Activated naive CD4-positive, alpha-beta T cell treated with anti-CD3 and anti-CD28 coated beads for 36 hours (primary cell): ENCODE measurements at regions not wholly inside any gene's neighbourhood (a gene's known extent, or its start where the extent isn't known, plus 50 kb on each side); places are given as distances from the start of the nearest gene placed in this dataset.

Experiments
- CTCF ChIA-PET: fragments of 350-600 bp; sonication (Branson Sonifier 250); formaldehyde crosslinking; loops from one replicate; lab custom pipeline; 2021; ENCODE audit warnings: antibody characterized with exemption; lab: Charles Lee
- DNase-seq: peaks from one replicate; pipeline ENCODE4 v3.0.0-alpha.2; 2020
- H3K27ac Mint-ChIP-seq: one replicate; pipeline ENCODE4 v1.8.0; 2021; ENCODE audit warnings: mild to moderate bottlenecking, mixed read lengths
- H3K27me3 Mint-ChIP-seq: one replicate; pipeline ENCODE4 v1.8.0; 2021; ENCODE audit warnings: low read depth, mixed read lengths
- H3K36me3 Mint-ChIP-seq: one replicate; pipeline ENCODE4 v1.8.0; 2021; ENCODE audit warnings: low read depth, mixed read lengths
- H3K4me1 Mint-ChIP-seq: one replicate; pipeline ENCODE4 v1.8.0; 2021; ENCODE audit warnings: low read depth, mixed read lengths
- H3K4me3 Mint-ChIP-seq: one replicate; pipeline ENCODE4 v1.8.0; 2021; ENCODE audit warnings: mild to moderate bottlenecking, moderate library complexity, mixed read lengths
- H3K9me3 Mint-ChIP-seq: one replicate; pipeline ENCODE4 v1.8.0; 2021; ENCODE audit warnings: mixed read lengths
- intact Hi-C: fragments of 100-400 bp; cut with micrococcal nuclease; formaldehyde crosslinking; loops from one replicate; pipeline ENCODE4 v1.15.1; 2023

GRCh38 chr2:58893656-58894351, 652.7 kb upstream of the FANCL start:
- CTCF ChIA-PET, result no interaction called here
- DNase-seq, result no peak
- H3K9me3 Mint-ChIP-seq, result no peaks in the 10 kb centered on the region
- intact Hi-C loops, result no loop called here
- no peak overlapping the region for H3K27ac Mint-ChIP-seq
- no peaks in the 10 kb centered on the region for H3K36me3 Mint-ChIP-seq
- H3K4me1 Mint-ChIP-seq, result no peaks in the 10 kb centered on the region
- no peak overlapping the region for H3K4me3 Mint-ChIP-seq
- H3K27me3 Mint-ChIP-seq, result peaks cover 11% of the 10 kb centered on the region

GRCh38 chr2:58891828-58892377, 650.8 kb upstream of the FANCL start:
- Mint-ChIP-seq H3K9me3 (no peaks in the 10 kb centered on the region), H3K4me1 (no peaks in the 10 kb centered on the region), H3K27me3 (peaks cover 7% of the 10 kb centered on the region), H3K36me3 (no peaks in the 10 kb centered on the region), H3K4me3 (no peak overlapping the region), H3K27ac (no peak overlapping the region)
- DNase-seq, result no peak
- intact Hi-C loops, result no loop called here
- CTCF ChIA-PET, result interaction anchor here (0.6 to 0.7 kb wide), 2 partner anchors 62 to 254 kb away, joined by 3 read pairs; no protein-coding TSS in a partner anchor

GRCh38 chr2:58890865-58891525, 649.9 kb upstream of the FANCL start:
- Mint-ChIP-seq H3K27ac (no peak overlapping the region), H3K4me1 (no peaks in the 10 kb centered on the region), H3K4me3 (no peak overlapping the region), H3K27me3 (peaks cover 6% of the 10 kb centered on the region), H3K36me3 (no peaks in the 10 kb centered on the region), H3K9me3 (no peaks in the 10 kb centered on the region)
- no peak for DNase-seq
- intact Hi-C loops, result no loop called here
- CTCF ChIA-PET, result interaction anchor here (0.7 kb wide), 1 partner anchor 63 kb away, joined by 3 read pairs; no protein-coding TSS in a partner anchor

- CTCF ChIA-PET, result no interaction called here
- Mint-ChIP-seq H3K27ac (no peak overlapping the region), H3K36me3 (no peaks in the 10 kb centered on the region), H3K27me3 (no peaks in the 10 kb centered on the region), H3K4me3 (no peak overlapping the region), H3K9me3 (no peaks in the 10 kb centered on the region), H3K4me1 (no peaks in the 10 kb centered on the region)
- no peak for DNase-seq
- intact Hi-C loops, result no loop called here
Observed at GRCh38 chr2:58886009-58886408, 644.9 kb upstream of the FANCL start.

GRCh38 chr2:58879834-58880233, 638.7 kb upstream of the FANCL start:
- no peaks in the 10 kb centered on the region for H3K4me1 Mint-ChIP-seq
- H3K4me3 Mint-ChIP-seq, result no peak overlapping the region
- no peak for DNase-seq
- H3K9me3 Mint-ChIP-seq, result no peaks in the 10 kb centered on the region
- CTCF ChIA-PET, result no interaction called here
- intact Hi-C loops, result no loop called here
- H3K27ac Mint-ChIP-seq, result no peak overlapping the region
- no peaks in the 10 kb centered on the region for H3K36me3 Mint-ChIP-seq
- no peaks in the 10 kb centered on the region for H3K27me3 Mint-ChIP-seq

GRCh38 chr2:58878778-58879177, 637.7 kb upstream of the FANCL start:
- Mint-ChIP-seq H3K4me3 (no peak overlapping the region), H3K27me3 (no peaks in the 10 kb centered on the region), H3K4me1 (no peaks in the 10 kb centered on the region), H3K9me3 (no peaks in the 10 kb centered on the region), H3K27ac (no peak overlapping the region), H3K36me3 (no peaks in the 10 kb centered on the region)
- CTCF ChIA-PET, result no interaction called here
- intact Hi-C loops, result no loop called here
- DNase-seq, result no peak

- Mint-ChIP-seq H3K36me3 (no peaks in the 10 kb centered on the region), H3K27me3 (no peaks in the 10 kb centered on the region), H3K27ac (no peak overlapping the region), H3K9me3 (no peaks in the 10 kb centered on the region), H3K4me3 (no peak overlapping the region), H3K4me1 (no peaks in the 10 kb centered on the region)
- CTCF ChIA-PET, result no interaction called here
- intact Hi-C loops, result no loop called here
- DNase-seq, result no peak
Observed at GRCh38 chr2:58876126-58876525, 635.0 kb upstream of the FANCL start.

- Mint-ChIP-seq H3K27ac (no peak overlapping the region), H3K4me3 (no peak overlapping the region), H3K27me3 (no peaks in the 10 kb centered on the region), H3K36me3 (no peaks in the 10 kb centered on the region), H3K4me1 (no peaks in the 10 kb centered on the region), H3K9me3 (no peaks in the 10 kb centered on the region)
- DNase-seq, result no peak
- CTCF ChIA-PET, result no interaction called here
- intact Hi-C loops, result no loop called here
Observed at GRCh38 chr2:58875436-58875835, 634.3 kb upstream of the FANCL start.

GRCh38 chr2:58871469-58872142, 630.5 kb upstream of the FANCL start:
- Mint-ChIP-seq H3K9me3 (no peaks in the 10 kb centered on the region), H3K27me3 (no peaks in the 10 kb centered on the region), H3K27ac (no peak overlapping the region), H3K4me1 (no peaks in the 10 kb centered on the region), H3K4me3 (no peak overlapping the region), H3K36me3 (no peaks in the 10 kb centered on the region)
- CTCF ChIA-PET, result interaction anchor here (0.7 to 0.8 kb wide), 2 partner anchors 39 to 1111 kb away, joined by 3 to 4 read pairs; no protein-coding TSS in a partner anchor
- DNase-seq, result no peak
- intact Hi-C loops, result no loop called here

GRCh38 chr2:58870704-58871103, 629.6 kb upstream of the FANCL start:
- no peaks in the 10 kb centered on the region for H3K9me3 Mint-ChIP-seq
- no peak for DNase-seq
- H3K4me3 Mint-ChIP-seq, result no peak overlapping the region
- intact Hi-C loops, result no loop called here
- H3K27me3 Mint-ChIP-seq, result no peaks in the 10 kb centered on the region
- CTCF ChIA-PET, result no interaction called here
- H3K4me1 Mint-ChIP-seq, result peaks cover 2% of the 10 kb centered on the region
- no peaks in the 10 kb centered on the region for H3K36me3 Mint-ChIP-seq
- no peak overlapping the region for H3K27ac Mint-ChIP-seq

GRCh38 chr2:58866946-58867345, 625.8 kb upstream of the FANCL start:
- Mint-ChIP-seq H3K27ac (no peak overlapping the region), H3K36me3 (no peaks in the 10 kb centered on the region), H3K27me3 (no peaks in the 10 kb centered on the region), H3K4me3 (no peak overlapping the region), H3K9me3 (no peaks in the 10 kb centered on the region), H3K4me1 (peaks cover 2% of the 10 kb centered on the region)
- CTCF ChIA-PET, result no interaction called here
- no peak for DNase-seq
- intact Hi-C loops, result no loop called here

- H3K4me1 Mint-ChIP-seq, result peaks cover 2% of the 10 kb centered on the region
- no peaks in the 10 kb centered on the region for H3K27me3 Mint-ChIP-seq
- no peak for DNase-seq
- H3K36me3 Mint-ChIP-seq, result no peaks in the 10 kb centered on the region
- H3K27ac Mint-ChIP-seq, result no peak overlapping the region
- H3K9me3 Mint-ChIP-seq, result no peaks in the 10 kb centered on the region
- intact Hi-C loops, result no loop called here
- H3K4me3 Mint-ChIP-seq, result no peak overlapping the region
- CTCF ChIA-PET, result no interaction called here
Observed at GRCh38 chr2:58866527-58866926, 625.4 kb upstream of the FANCL start.
